Cardiac septum (tissue), 1 donor: ENCODE measurements at regions not wholly inside any gene's neighbourhood (a gene's known extent, or its start where the extent isn't known, plus 50 kb on each side); places are given as distances from the start of the nearest gene placed in this dataset.

Experiments used
- DNase-seq: peaks from one replicate; pipeline ENCODE4 v3.0.0-alpha.2; 2020; ENCODE audit warnings: low spot score
- intact Hi-C: fragments of 100-400 bp; cut with DNase I; formaldehyde crosslinking; loops from one replicate; pipeline ENCODE4 v1.14.0; 2022
- donor health status: DM: no; HTN: no; CAD: no.

DNA sequence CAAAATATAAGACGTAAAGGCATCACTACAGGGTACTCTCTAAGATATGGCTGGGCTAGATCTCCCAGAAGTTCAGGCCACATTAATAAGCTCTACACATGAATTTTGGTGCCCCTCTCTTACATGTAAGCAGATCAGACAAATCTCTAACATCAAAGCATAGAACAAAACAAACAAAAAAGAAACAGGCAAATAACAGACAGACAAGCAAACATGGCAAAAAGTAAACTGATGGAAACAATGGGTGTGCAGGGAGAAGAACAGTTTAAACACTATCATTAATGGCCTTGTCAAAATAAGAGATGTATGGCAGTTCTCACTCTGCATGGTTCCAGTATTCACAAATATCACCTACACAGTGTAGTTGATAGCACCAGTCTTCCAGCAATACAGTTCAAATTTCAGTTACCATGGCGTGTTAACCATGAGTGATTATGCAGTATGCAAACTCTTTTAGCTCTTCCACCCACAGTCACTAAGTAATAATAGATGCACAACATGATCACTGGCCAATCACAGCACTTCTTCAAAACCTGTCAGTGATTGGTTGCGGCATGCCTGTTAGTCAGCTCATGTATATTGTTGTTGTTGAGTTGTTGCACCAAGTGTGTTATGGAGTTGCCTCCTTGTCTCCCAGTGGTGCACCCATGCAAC is 110.7 kb upstream of the TLR3 start:
- intact Hi-C loops = no loop called here
- no peak for DNase-seq

DNA sequence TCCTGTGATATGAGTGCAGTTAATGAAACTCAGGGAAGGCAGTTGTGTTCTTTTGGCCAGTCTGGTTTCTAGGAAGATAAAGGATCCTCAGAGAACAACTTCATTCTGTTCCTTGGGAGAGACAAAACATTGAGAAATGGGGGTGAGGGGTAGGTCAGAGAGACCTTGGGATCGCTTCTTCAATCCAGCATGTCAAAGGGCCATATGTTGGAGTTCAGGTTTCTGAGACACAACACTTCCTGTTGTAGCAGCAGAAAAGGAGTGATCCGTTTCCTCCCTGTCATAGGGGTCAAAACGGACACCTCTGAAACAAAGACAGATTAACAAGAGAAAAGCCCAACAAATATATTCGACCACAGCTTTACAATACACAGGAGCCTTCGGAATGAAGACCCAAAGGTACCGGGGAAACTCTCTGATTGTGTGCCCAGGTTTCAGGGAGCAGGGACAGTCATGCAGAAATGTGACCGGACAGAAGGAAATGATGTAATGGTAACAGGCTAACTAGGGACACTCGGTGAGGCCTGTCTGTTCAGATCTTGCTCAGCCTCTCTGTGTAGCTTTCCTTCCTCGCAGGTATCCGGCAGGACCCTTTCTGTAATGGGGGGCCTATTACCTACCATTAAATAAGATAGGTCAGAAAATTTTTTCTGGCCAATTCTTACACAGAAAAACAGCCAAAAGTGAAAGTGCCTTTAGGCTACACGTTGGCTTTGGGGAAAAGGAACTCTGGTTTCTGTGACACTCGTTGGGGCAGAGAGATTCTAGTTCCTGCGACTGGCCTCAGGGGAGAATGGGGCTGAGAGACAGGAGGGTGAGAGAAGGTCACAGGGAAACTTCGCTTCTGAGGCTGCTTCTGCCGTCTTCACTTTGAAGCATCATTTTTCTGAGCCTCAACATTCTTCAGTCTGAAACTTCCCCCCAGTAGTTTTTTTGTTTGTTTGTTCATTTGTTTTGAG is 103.3 kb upstream of the TLR3 start:
- DNase-seq = no peak
- intact Hi-C loops = no loop called here

DNA sequence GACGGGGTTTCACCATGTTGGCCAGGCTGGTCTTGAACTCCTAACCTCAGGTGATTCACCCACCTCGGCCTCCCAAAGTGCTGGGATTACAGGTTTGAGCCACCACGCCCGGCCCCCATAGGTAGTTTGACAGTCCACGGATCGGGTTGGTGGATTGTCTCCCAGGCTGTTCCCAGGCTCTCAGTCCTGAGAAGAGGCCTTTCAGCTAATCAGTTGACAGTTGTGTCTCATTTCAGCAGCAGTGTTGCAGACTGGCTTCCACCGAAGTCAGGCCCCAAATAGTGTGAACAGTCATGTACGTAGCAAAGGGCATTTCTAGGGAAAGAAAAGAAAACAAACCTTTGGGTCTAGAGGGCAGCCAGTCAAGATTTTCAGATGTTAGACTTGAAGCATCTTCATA is 102.4 kb upstream of the TLR3 start:
- intact Hi-C loops = no loop called here

DNA sequence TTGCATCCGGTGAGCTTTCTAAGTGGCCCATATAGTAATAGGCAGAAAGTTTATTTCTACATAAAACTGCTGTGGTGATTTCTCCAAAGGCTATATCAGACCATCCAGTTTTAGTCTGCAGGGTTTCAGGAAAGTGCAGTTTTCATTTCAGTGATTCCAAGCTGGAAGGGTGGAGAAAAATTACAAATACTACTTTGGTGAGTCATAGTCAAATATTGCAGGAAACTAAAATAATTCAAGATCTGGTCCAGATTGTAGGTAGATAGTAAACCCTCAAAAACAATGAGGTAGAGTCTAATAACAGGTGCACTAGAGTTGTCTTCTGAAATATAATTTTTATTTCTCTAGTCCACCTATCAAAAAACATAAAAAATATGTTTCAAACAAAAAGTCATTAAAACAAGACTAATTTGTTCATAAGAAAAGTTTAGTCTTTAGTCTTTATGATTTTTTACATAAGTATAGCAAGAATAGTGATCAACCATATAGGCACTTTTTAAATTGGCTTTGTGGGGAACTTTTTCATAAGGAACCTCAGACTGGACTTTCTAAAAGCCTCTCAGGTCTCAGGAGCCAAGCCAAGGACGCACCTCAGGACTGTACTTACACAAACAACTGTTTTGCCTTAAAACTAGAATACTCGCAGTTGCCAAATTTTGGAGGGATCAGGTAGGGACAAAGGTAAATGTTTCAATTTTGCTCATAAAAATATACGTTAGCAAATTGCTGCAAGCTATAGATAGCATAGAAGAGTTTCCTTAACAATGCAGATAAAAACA is 101.8 kb upstream of the TLR3 start:
- intact Hi-C loops = no loop called here
- DNase-seq = no peak

More for the DNA sequence above, 102.4 kb upstream of the TLR3 start:
- no peak for DNase-seq

DNA sequence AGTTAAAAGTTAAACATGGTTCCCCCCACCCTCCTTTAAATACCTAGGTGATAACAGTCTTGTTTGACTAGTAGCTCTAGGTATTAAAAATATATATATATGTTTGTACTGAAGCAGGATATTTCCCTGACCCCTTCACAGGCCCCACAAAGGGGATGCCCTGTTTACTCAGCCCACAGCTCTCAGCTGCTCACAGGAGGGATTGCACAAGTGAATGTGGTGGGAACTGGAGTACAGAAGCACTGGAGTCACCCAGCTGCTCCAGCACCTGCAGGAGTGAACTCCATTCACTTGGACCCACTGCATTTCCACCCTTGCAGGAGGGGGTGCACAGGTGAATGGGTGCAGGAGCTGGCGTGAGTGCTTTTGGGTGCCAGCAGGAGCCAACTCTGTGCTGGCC is 99.3 kb upstream of the TLR3 start:
- intact Hi-C loops = no loop called here
- no peak for DNase-seq

DNA sequence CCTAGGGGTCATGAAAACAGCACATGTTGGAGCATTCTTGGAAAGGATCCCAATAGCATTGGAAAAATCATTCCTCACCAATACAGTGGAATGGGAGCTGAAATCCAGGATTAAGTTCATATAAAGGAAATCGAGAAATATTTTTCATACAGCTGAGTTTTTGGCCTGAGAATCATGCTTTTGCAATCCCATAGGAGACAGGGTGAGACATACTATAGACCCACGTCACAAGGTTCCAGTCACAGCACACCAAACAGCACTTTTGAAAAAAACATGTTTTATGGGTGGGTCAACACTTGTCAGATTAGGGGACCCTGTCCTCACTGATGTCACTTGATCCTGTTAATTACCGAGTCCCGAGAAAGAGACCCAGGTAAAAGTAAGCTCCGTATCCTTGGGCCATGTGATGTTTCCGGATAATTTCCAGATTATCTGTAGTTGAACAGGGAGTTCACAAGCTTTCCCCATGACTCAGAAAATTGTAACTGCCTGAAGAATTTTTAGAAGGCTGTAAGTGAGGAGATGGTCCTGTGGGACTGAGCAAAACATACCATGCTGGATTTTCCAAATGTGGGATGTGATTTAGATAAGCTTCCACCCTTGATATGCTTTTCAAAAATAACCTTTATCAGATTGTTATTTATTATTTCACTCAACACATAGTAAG is 80.9 kb upstream of the TLR3 start:
- intact Hi-C loops = no loop called here
- DNase-seq = no peak

DNA sequence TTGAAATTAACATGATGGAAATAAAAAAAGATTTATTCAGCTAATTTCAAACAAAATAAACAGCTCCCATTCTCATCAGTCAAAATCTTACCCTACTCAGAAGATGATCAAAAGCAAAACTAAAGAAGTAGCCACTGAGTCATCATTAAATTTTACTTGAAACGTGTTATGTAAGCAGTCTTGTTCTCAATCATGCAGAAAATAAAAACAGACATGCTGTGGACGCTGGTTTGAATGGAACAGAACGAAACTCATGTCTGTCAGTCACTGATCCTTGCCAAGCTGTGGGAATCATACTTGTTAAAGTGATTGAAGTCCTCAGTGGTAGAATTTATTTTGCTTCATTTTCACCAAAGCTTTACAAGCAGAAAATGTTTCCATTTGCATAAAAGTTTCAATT is 77.2 kb upstream of the TLR3 start:
- intact Hi-C loops = no loop called here

DNA sequence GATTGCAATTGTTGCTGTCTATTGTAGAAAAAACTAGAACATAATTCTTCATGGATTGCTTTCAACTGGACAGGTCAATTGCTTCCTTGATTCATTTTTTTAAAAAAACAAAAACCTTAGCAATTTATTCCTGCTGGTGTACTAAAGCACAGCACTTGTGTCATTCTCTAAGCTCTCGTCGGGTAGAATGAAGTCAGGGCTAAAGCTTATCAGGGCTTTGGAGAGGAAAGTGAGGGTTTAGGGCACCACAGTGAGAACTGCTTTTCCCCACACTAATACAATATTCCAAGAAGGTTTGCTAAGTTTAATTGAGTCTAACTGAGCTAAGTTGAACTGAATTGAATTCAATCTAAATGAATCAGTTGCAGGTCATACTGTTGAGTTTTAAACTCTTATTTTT is 76.4 kb upstream of the TLR3 start:
- intact Hi-C loops = no loop called here
- DNase-seq = no peak

More for the DNA sequence above, 77.2 kb upstream of the TLR3 start:
- DNase-seq = no peak

DNA sequence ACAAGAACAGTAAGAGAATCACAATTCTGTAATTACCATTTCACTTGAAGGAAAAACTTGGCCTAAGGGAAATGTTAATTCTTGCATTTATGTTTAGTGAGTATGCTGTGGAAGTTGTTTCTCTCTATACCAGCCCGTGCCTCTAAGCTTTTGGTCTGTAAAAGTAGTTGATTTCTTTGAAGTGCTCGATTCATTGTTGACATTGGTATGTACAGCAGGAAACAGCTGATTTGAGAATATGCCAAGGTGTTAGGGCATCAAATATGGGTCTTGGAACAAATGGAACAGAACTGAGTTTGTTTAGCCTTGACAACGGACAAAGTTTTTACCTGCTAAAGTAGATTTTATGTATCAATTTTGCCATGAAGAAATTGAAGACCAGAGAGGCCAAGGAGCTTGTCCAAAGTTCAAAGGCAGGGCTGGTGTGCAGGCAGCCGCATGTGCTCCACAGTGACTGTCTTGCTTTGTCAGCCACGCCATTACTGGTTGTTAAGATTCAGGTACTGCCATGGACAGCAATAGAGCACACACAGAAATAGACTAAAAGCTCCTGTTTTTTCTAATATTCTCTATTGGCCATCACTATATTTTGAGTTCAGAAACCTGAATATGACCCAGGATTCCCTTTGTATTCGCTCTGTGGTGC is 75.5 kb upstream of the TLR3 start:
- no peak for DNase-seq
- intact Hi-C loops = no loop called here

DNA sequence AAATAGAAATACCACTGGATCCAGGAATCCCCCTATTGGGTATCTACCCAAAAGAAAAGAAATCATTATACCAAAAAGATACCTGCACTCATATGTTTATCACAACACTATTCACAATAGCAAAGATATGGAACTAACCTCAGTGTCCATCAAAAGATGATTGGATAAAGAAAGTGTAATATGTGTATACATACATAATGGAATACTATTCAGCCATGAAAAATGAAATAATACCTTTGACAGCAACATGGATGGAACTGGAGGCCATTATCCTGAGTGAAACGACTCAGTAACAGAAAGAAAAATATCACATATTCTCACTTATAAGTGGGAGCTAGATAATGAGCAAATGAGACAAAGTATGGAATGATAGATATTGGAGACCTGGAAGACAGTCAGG is 74.2 kb upstream of the TLR3 start:
- DNase-seq = no peak
- intact Hi-C loops = loop anchor here (5.0 kb wide), 1 partner anchor 62 kb away; no protein-coding TSS in a partner anchor

DNA sequence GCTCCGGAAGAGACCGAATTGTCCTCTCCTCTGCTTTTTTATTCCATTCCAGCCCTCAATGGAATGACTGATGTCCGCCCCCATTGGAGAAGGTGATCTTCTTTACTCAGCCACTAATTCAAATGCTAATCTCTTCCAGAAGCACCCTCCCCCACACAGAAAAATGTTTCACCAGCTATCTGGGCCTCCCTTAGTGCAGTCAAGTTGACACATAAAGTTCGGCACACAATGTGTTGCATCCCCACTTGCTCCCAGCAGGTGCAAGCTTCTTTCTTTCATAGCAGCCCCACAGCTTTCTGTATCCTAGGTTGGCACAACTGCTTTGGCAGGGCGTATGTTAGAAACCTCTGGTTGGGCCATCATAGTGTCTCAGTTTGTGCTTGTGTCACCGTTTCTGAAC is 73.3 kb upstream of the TLR3 start:
- intact Hi-C loops = loop anchor here (5.0 kb wide), 1 partner anchor 63 kb away; no protein-coding TSS in a partner anchor
- no peak for DNase-seq

DNA sequence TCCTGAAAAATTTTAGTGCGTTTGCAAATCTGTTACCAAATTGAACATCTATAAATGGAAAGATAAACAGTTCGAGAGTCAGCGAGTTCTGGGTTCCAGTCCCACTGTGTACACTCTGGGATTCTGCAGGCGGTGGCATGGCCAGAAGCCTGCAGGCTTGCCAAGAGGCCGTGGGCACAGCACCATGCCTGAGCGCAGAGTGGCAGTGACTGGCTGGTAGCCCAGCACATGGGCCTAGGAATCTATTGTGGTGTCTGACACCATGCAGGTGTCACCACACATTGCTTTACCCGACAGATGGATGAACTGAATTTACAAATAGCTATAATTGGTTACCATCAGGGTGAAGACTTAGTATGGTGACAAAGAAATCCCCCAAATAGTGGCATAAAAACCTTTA is 71.7 kb upstream of the TLR3 start:
- DNase-seq = no peak
- intact Hi-C loops = loop anchor here (5.0 kb wide), 1 partner anchor 65 kb away; no protein-coding TSS in a partner anchor

DNA sequence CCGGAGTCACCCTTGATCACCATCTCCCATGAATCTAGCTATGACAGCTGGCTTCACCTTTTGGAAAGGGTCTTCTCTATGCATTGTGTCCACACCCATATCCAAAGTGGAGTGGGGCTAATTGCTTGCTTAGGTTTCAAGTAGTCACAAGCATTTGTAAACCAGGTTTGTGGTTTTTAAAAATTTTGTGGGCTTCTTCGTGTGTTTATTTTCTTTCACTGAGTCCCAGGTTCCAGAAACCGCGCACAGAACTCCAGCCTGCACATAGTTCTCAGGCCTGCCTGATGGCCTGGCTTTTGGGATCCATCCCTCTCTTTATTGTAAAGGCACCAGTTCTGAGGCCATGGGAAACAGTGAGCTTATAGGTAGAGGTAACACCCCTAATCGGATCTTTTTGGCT is 70.2 kb upstream of the TLR3 start:
- intact Hi-C loops = loop anchor here (5.0 kb wide), 1 partner anchor 66 kb away; no protein-coding TSS in a partner anchor
- DNase-seq = no peak

DNA sequence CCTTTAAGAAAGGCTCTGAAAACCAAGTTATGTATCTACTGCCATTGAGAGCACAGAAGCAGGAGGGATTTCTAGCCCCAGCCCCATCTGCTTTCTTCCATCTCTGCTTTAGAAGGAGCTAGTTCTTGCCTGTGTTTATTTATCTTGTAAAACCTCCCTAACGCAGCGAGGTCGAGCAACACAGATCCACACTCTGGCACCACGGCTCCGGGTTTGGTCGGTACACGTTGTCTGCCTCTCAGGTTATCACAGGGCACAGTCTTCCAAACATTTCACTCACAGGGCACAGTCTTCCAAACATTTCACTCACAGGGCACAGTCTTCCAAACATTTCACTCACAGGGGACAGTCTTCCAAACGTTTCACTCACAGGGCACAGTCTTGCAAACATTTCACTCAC is 69.7 kb upstream of the TLR3 start:
- intact Hi-C loops = loop anchor here (5.0 kb wide), 1 partner anchor 67 kb away; no protein-coding TSS in a partner anchor
- DNase-seq = no peak

DNA sequence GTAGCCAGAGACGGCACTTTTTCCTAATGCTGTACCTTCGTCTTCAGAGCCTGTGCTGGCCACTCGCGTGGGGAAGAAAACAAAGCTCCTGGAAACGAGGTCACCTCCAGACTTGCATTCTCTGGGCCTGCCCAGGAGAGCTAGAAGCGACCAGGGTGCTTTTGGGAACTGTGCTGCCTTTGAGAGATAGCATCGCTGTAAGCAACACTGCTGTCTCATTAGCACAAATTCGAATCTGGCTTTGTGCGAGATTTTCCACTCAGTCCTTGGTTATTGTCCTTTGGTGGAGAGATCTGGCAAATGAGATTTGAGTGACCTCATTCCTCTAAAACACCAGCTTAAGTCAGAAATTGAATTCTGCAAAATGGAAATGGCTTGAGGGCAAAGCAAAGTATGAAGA is 66.1 kb upstream of the TLR3 start:
- intact Hi-C loops = no loop called here
- DNase-seq = no peak

DNA sequence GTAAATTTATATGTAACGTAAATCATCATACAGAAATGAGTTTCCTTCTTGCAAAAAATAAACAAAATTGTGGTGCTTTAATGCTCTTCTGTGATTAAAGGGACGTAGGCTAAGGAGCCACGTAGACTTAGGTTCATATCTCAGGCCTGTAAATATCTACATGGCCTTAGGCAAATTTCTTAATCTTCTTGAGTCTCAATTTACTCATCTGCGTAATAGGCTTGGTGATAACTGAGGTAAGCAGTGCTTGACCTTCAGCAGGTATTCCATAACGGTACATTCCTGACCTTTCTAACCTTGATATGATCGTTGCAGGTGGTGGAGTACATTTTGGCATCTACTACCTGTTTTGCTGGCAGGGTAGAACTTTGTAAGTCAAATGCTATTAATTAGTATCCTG is 65.2 kb upstream of the TLR3 start:
- no peak for DNase-seq
- intact Hi-C loops = no loop called here

DNA sequence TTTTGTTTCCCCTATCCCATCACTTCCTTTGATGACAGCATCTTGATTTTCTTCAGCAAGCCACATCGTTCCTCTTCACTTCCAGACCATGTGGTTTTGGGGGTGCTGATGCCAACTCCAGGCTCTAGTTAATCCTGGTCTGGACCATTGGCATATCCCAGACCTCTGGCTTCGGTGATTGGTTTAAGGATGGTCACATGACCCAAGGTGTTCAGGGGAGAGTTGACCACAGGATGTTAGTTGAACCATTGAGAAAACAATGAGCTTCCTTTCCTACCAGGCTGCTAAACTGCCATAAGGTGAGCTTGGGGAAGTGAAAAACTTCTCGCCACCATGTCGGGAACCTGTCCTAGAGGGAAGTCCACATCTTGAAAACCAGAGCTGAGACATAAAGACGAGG is 60.9 kb upstream of the TLR3 start:
- intact Hi-C loops = no loop called here
- no peak for DNase-seq

DNA sequence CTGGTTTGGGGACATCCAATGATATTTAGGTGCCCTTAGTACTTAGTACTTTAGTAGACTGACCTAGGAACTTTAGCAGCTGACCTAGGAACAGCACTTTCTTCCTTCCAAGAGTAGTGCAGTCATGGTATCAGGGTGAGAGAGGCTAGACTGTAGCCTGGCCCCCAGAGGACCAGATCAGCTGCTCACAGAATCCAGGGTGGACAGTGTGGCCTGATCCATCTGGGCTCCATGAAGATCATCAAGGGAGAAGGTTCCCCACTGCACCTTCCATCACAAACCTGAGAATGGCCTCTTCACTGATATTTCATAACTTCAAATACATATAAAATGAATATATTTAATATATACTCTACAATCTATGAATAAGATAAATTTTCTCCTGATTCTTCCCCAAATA is 59.0 kb upstream of the TLR3 start:
- DNase-seq = no peak
- intact Hi-C loops = no loop called here

DNA sequence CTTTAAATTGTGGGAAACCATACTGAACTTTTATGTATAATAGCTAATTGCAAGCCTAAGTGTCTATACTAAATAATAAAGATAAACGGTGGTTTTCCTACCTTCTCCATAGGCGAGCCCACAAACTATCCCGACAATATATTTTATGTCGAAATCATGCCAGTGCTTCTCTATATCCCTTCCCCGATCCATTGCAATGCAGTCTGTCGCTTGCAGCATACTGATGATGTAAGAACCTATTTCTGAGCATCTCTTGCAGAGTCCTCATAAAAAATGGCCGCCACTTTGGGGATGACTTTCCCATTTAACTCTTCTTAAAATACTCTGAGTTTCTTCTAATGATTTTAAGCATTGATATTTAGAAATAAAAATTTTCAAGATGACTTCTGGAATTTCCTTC is 58.1 kb upstream of the TLR3 start:
- intact Hi-C loops = no loop called here

More for the DNA sequence above, 58.1 kb upstream of the TLR3 start:
- no peak for DNase-seq
